ENCODE measurements at regions not wholly inside any gene's neighbourhood (a gene's known extent, or its start where the extent isn't known, plus 50 kb on each side); places are given as distances from the start of the nearest gene placed in this dataset.

DNA sequence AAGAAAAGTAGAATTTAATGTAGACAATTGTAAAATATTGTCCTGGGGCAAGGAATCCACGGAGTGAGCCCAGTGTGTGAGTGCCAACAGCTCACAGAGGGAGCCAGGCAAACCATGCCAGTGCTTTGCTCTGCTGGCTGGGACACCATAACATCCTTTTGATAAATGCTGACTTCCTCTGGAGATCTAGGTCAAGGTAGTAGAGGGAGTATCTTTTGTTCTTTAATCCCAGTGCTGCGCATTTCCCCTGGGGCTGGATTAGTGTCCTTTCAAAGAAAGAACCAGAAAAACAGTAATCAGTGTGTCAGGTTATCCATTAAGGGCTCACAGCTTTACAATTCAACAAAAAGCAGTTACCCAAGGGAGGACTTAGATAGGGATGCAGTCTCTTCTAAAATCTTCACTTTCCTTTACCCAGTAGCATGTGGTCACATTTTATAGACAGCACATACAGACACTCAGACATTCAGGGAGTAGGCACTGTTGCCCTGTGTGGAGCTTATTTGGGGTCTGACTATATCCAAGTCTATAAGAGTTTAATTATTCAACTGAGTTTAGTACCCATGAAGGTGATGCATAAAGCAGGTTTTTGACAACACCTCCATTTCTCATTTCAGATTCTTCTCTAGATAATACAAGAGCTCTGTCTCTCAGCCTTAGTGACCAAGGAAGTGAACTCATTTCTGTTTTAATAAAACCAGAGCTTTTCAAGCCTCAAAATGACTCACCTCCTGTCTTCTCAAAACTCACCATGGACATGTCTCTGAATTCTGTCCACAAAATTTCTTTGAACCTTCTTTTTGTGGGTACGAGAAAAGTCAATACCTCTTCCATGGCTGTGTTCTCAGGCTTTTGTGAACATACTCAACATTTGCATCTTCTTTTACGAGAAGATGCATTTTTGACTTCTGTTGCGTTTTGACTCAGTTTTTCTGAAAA is 215.3 kb downstream of the BRINP2 start:
- Histone ChIP-seq H3K36me3 (ENCODE audit: control insufficient read depth, insufficient read depth, low read length) (no peaks in the 10 kb centered on the region), H3K27me3 (ENCODE audit: control insufficient read depth, insufficient read depth, low read length) (no peaks in the 10 kb centered on the region), H3K4me3 (ENCODE audit: low read depth, low read length) (no peak overlapping the region)
- ChIA-PET CTCF (no interaction called here), POLR2A (no interaction called here)
- DNase-seq (ENCODE audit: low read depth), result no peak
- TF ChIP-seq, protein P1, sequence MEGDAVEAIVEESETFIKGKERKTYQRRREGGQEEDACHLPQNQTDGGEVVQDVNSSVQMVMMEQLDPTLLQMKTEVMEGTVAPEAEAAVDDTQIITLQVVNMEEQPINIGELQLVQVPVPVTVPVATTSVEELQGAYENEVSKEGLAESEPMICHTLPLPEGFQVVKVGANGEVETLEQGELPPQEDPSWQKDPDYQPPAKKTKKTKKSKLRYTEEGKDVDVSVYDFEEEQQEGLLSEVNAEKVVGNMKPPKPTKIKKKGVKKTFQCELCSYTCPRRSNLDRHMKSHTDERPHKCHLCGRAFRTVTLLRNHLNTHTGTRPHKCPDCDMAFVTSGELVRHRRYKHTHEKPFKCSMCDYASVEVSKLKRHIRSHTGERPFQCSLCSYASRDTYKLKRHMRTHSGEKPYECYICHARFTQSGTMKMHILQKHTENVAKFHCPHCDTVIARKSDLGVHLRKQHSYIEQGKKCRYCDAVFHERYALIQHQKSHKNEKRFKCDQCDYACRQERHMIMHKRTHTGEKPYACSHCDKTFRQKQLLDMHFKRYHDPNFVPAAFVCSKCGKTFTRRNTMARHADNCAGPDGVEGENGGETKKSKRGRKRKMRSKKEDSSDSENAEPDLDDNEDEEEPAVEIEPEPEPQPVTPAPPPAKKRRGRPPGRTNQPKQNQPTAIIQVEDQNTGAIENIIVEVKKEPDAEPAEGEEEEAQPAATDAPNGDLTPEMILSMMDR (IDR thresholded peaks at IDR 0.05; ENCODE audit: insufficient read depth, low read depth, low read length), result no peak

DNA sequence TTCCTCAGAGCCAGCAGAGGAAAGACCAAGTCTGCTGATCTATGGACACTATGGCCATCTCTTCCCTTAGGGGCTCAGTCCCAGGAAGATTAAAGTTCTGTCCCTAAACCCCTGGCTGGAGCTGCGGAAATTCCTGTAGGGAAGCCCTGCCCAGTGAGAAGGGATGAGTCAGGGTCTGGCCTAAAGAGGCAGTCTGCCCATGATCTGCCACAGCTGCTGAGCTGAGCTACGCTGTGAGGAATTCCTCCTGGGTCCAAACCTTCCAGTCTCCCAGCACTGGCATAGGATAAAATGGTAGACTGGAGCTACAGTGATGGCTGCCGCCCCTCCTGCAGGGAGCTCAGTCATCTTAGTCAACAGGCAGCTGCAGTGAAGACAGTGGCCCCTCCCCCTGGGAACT is 213.7 kb downstream of the BRINP2 start:
- no peaks in the 10 kb centered on the region for H3K27me3 ChIP-seq (ENCODE audit: control insufficient read depth, insufficient read depth, low read length)
- POLR2A ChIA-PET, result no interaction called here
- no peak for DNase-seq (ENCODE audit: low read depth)
- H3K36me3 ChIP-seq (ENCODE audit: control insufficient read depth, insufficient read depth, low read length), result no peaks in the 10 kb centered on the region
- TF ChIP-seq, protein P1 (IDR thresholded peaks at IDR 0.05; ENCODE audit: insufficient read depth, low read depth, low read length), result no peak
- CTCF ChIA-PET, result no interaction called here
- H3K4me3 ChIP-seq (ENCODE audit: low read depth, low read length), result no peak overlapping the region

DNA sequence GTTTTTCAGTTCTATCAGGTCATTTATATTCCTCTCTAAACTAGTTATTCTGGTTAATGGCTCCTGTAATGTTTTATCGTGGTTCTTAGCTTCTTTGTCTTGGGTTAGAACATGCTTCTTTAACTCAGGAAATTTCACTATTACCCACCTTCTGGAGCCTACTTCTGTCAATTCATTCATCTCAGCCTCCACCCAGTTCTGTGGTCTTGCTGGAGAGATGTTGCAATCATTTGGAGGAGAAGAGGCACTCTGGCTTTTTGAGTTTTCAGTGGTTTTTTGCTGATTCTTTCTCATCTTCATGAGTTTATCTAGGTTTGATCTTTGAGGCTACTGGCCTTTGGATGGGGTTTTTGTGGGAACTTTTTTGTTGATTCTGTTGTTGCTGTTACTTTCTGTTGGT is 213.0 kb downstream of the BRINP2 start:
- TF ChIP-seq, protein P1 (IDR thresholded peaks at IDR 0.05; ENCODE audit: insufficient read depth, low read depth, low read length), result no peak
- no peak for DNase-seq (ENCODE audit: low read depth)
- Histone ChIP-seq H3K4me3 (ENCODE audit: low read depth, low read length) (no peak overlapping the region), H3K27me3 (ENCODE audit: control insufficient read depth, insufficient read depth, low read length) (no peaks in the 10 kb centered on the region), H3K36me3 (ENCODE audit: control insufficient read depth, insufficient read depth, low read length) (no peaks in the 10 kb centered on the region)
- ChIA-PET POLR2A (no interaction called here), CTCF (no interaction called here)

DNA sequence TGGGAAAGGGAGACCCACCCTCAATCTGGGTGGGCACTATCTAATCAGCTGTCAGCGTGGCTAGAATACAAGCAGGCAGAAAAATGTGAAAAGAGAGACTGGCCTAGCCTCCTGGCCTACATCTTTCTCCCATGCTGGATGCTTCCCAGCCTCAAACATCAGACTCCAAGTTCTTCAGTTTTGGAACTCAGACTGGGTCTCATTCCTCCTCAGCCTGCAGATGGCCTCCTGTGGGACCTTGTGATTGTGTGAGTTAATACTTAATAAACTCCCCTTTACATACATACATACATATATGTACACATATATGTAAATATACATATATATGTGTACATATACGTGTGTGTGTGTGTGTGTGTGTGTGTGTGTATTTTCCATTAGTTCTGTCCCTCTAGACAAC is 207.1 kb downstream of the BRINP2 start:
- DNase-seq (ENCODE audit: low read depth), result no peak
- TF ChIP-seq, protein P1 (IDR thresholded peaks at IDR 0.05; ENCODE audit: insufficient read depth, low read depth, low read length), result no peak
- CTCF ChIA-PET, result no interaction called here
- H3K4me3 ChIP-seq (ENCODE audit: low read depth, low read length), result no peak overlapping the region
- no peaks in the 10 kb centered on the region for H3K36me3 ChIP-seq (ENCODE audit: control insufficient read depth, insufficient read depth, low read length)
- POLR2A ChIA-PET, result no interaction called here
- H3K27me3 ChIP-seq (ENCODE audit: control insufficient read depth, insufficient read depth, low read length), result no peaks in the 10 kb centered on the region

DNA sequence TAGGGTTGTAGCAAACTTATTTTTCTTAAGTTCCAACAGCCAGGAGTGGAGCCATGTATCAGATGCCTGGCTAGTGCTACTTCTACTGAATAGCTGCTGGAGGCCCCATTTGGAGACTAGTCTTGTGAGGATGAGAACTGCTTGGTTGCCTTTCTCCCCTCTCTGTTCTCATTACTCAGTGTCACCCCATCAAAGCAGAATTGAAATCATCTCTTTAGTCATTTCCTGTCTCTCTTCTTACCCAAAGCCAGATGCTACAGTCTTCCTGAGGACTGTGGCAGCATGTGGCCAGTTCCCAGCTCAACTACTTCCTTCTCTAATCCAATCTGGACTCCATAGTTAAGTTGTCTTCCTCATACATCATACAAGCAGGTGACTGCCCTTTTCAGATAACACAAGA is 197.5 kb downstream of the BRINP2 start:
- CTCF ChIA-PET, result interaction anchor here (0.6 to 1.4 kb wide), 3 partner anchors 12 to 577 kb away, joined by 3 read pairs; no protein-coding TSS in a partner anchor

More for the DNA sequence above, 197.5 kb downstream of the BRINP2 start:
- Histone ChIP-seq H3K36me3 (ENCODE audit: control insufficient read depth, insufficient read depth, low read length) (no peaks in the 10 kb centered on the region), H3K4me3 (ENCODE audit: low read depth, low read length) (no peak overlapping the region), H3K27me3 (ENCODE audit: control insufficient read depth, insufficient read depth, low read length) (no peaks in the 10 kb centered on the region)
- DNase-seq (ENCODE audit: low read depth), result no peak
- TF ChIP-seq, protein P1 (IDR thresholded peaks at IDR 0.05; ENCODE audit: insufficient read depth, low read depth, low read length), result no peak
- POLR2A ChIA-PET, result no interaction called here
